AG04449 (cell line): ENCODE measurements at regions not wholly inside any gene's neighbourhood (a gene's known extent, or its start where the extent isn't known, plus 50 kb on each side); places are given as distances from the start of the nearest gene placed in this dataset.

Source experiments
- CTCF ChIA-PET: fragments of 350-600 bp; formaldehyde crosslinking; extraction: SDS; loops from one replicate; lab custom pipeline; 2021; ENCODE audit warnings: antibody characterized with exemption; lab: Yijun Ruan, JAX
- POLR2A ChIA-PET: fragments of 400-600, 350-600 bp; formaldehyde crosslinking; extraction: SDS; loops from one replicate; lab custom pipeline; 2020; ENCODE audit warnings: antibody characterized with exemption, inconsistent platforms; lab: Yijun Ruan, JAX
- DNase-seq: peaks from one replicate; pipeline ENCODE4 v3.0.0-alpha.2; 2010; ENCODE audit warnings: low read depth, low spot score
- H3K4me3 ChIP-seq: 2 replicates; pipeline ENCODE4 v1.5.1; 2011; ENCODE audit warnings: low read depth, mild to moderate bottlenecking, control low read depth, low read length
- CTCF ChIP-seq: IDR thresholded peaks from one replicate; pipeline ENCODE4 v1.5.1; 2011; ENCODE audit warnings: mild to moderate bottlenecking, moderate library complexity, low read length, control low read depth, inconsistent platforms; ENCODE audit not compliant: insufficient read depth; ENCODE audit errors: missing control alignments

- CTCF ChIA-PET, result no interaction called here
- no peak for TF ChIP-seq CTCF
- no peak overlapping the region for H3K4me3 ChIP-seq
- POLR2A ChIA-PET, result no interaction called here
- DNase-seq, result no peak
These were observed 955.4 kb downstream of the EFNB2 start for GRCh38 chr13:105579821-105580710.

GRCh38 chr13:105573136-105573535 lies 962.3 kb downstream of the EFNB2 start:
- ChIA-PET POLR2A (no interaction called here), CTCF (interaction anchor here (1.0 kb wide), 1 partner anchor 13 kb away, joined by 3 read pairs; no protein-coding TSS in a partner anchor)
- no peak for TF ChIP-seq CTCF
- DNase-seq, result no peak
- H3K4me3 ChIP-seq, result no peak overlapping the region

DNA sequence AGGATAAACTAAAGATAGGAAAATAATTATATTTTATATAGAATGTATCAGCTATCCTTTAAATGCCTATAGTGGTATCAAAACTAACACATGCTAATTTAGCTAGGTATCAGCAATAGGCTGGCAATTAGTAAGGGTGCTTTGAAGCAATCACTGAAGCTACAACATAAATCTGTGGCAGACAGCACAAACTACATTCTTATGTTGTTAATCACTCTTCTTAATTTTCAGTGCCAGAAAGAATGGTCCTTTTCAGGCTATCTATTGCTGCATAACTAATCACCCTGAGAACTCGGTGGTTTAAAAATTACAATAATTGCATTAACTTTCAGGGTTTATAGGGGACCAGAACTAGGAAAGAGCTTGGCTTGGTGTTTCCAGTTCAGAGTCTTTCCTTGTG lies 963.1 kb downstream of the EFNB2 start:
- CTCF ChIA-PET, result interaction anchor here (0.7 to 1.0 kb wide), 2 partner anchors 9 to 14 kb away, joined by 3 read pairs; no protein-coding TSS in a partner anchor
- POLR2A ChIA-PET, result no interaction called here
- no peak overlapping the region for H3K4me3 ChIP-seq
- TF ChIP-seq CTCF, result no peak
- DNase-seq, result no peak

GRCh38 chr13:105569816-105570215 lies 965.6 kb downstream of the EFNB2 start:
- DNase-seq, result no peak
- ChIA-PET CTCF (no interaction called here), POLR2A (no interaction called here)
- H3K4me3 ChIP-seq, result no peak overlapping the region
- no peak for TF ChIP-seq CTCF

DNA sequence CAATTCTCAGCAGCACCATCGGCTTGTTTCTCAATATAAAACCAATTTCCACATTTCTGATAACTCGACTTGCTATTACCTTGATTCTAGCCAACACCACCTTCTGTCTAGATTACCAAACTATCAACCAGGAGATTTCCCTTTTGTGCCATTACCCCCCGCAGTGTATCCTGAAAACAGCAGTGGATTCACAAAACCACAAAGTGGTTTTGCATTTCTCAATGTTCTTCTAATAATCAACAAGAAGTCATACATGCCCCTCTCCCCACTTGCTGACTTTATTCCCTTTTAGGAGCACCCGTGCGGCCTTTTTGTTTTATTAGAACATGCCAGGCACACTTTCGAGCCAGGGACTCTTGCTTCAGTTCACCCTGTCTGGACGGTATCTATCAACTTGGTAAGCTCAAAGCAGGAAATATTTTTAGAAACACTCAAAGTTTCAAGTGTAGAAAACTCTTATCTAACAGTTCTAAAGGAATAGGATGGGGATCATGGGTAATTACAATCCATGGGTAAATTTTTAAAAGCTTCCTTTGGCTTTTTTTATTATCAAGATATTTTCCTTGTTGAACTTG lies 967.4 kb downstream of the EFNB2 start:
- no peak for DNase-seq
- CTCF ChIA-PET, result no interaction called here
- no peak for TF ChIP-seq CTCF
- POLR2A ChIA-PET, result no interaction called here
- H3K4me3 ChIP-seq, result no peak overlapping the region

GRCh38 chr13:105565136-105565727 lies 970.2 kb downstream of the EFNB2 start:
- CTCF ChIA-PET, result no interaction called here

More at GRCh38 chr13:105565136-105565727, 970.2 kb downstream of the EFNB2 start:
- POLR2A ChIA-PET, result no interaction called here
- TF ChIP-seq CTCF, result no peak
- no peak overlapping the region for H3K4me3 ChIP-seq
- DNase-seq, result no peak
